ENCODE measurements at regions not wholly inside any gene's neighbourhood (a gene's known extent, or its start where the extent isn't known, plus 50 kb on each side); places are given as distances from the start of the nearest gene placed in this dataset.

- no peak for TF ChIP-seq EZH2 (IDR thresholded peaks at IDR 0.05; ENCODE audit: low read depth, low read length, severe bottlenecking)
- TF ChIP-seq JUND (IDR thresholded peaks at IDR 0.05; ENCODE audit: low read length) = no peak
- TF ChIP-seq TEAD4 (IDR thresholded peaks at IDR 0.05; ENCODE audit: low read depth, low read length) = no peak
- no peak for TF ChIP-seq SIRT6 (IDR thresholded peaks at IDR 0.05; ENCODE audit: low read length)
Observed at GRCh38 chr9:30178610-30179009, 2205.8 kb upstream of the ACO1 start (continued).
